NCI-H446 treated with DMSO at 0.1 percent for 48 hours (cell line): ENCODE measurements at regions not wholly inside any gene's neighbourhood (a gene's known extent, or its start where the extent isn't known, plus 50 kb on each side); places are given as distances from the start of the nearest gene placed in this dataset.

Experiments
- DNase-seq: peaks from one replicate; lab custom pipeline; 2025; lab: John Stamatoyannopoulos, UW

DNA sequence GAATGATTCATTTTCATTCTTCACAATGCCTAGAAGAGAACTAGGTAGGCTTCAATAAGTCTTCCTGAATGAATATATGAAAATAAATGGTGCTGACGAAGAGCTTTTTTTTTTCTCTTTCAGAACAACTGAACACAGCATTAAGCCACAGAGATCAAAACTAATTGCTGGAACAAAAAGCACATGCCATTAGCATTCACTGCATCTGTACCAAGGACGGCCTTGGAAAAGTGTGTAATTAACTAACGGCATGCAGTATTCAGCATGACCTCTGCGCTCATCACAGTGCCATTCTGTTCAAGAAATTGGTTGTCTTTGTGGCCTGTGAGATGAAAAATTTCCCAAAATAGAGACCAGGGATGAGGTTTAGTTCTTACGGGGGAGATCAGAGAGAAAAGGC is 99.3 kb downstream of the NUDT12 start:
- no peak for DNase-seq

DNA sequence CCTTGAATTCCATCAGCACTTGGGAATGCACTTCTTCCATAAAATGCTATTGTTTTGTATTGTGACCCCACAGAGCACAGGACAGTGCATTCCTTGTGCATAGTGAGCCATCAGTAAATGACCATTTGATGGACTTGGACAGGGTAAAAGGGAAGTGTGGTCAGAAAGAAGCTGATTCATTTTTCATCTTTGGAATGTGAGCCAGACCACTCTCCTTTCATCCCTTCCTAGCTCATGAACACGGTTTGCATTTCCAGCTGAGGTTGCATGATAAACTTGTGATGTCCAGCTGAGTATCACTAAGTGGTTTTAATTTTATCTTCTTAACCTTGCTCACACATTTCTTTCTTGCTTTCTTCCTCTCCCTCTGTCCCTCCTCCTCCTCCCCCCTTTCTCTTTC is 101.3 kb downstream of the NUDT12 start:
- no peak for DNase-seq

GRCh38 chr5:103458497-103459040 is 104.0 kb downstream of the NUDT12 start:
- DNase-seq: no peak

DNA sequence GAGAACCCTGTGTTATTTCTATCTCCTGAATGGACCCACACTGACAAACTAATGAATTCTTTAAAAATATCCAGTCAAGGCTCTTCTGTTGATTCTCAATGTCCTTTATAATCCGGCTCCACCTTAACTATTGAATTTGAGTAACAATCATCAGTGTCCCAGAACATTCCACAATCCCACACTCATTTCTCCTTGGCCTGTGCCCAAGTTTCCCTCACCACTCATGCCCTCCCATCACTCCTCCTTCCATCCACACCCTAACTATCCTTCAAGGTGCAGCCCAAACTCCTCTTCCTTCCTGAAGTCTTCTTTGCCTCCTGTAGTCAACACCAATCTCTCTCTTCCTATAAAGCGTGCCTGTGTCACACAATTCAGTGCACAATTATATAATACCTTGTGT is 106.1 kb downstream of the NUDT12 start:
- no peak for DNase-seq

DNA sequence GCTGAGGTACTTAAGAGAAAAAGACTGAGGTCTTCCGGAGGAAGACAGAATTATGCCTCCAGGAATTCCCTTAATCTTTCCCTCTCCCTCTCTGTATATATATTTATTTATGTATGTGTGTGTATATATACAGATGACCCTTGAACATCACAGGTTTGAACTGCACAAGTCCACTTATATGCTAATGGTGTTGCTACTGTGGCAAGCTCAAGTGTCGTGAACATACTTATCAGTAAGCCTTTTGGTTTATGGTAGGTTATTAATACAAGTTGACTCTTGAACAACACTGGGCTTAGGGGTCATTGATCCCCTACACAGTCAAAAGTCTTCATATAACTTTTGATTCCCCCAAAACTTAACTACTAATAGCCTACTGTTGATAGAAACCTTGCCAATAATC is 106.8 kb downstream of the NUDT12 start:
- DNase-seq: no peak

DNA sequence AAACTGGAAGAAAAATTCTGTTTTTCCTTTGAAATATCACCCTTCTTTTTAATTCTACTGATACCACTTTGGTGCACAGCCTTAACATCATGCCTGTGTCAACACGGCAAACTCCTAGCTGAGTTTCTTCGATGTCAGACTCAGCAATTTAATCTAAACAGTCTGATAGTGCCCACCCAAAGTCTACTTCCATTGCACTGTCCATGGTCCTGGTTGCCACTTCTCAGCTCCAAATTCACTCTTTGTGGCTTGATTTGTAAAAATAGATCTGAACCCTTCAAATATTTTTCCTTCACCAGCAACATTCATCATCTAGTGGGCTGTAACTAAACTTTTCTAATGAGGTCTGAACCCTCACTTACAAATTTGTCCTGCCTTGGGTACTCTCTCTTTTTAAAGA is 107.8 kb downstream of the NUDT12 start:
- DNase-seq: no peak

- no peak for DNase-seq
Observed at GRCh38 chr5:103452666-103453065, 109.9 kb downstream of the NUDT12 start.

- DNase-seq: no peak
Observed at GRCh38 chr5:103452089-103452488, 110.5 kb downstream of the NUDT12 start.

- no peak for DNase-seq
Observed at GRCh38 chr5:103451261-103451660, 111.3 kb downstream of the NUDT12 start.

DNA sequence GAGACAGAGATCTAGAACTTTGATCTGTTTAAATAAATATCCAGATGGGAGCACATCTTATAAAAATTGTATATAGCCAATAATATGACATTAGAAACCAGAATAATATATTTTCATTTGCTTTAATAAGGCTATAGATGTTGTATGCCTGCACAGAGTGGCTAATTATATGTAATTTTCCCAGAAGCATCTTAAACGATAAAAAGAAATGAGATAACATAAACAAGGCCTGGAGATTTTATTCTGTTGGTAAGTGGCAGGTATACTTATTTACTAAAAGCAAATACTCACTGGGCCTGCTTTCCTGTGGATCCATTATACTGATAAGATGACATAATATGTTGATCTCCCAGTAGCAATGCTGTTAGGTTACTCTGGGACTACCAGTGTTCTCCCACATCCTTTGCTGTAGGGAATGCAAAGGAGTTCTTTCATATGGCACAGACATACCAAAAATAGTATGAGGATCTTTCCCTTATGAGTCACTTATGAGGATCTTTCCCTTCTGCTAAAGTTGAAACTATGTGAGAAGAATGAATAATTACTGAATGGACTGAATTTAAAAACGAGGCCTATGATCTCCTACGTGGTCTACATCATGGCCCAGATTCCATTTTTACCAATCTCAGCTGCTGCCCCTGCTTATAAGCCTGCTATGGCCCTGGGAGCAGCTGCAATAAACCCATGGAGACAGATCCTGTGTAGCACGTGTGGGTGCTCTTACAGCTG is 112.1 kb downstream of the NUDT12 start:
- no peak for DNase-seq

DNA sequence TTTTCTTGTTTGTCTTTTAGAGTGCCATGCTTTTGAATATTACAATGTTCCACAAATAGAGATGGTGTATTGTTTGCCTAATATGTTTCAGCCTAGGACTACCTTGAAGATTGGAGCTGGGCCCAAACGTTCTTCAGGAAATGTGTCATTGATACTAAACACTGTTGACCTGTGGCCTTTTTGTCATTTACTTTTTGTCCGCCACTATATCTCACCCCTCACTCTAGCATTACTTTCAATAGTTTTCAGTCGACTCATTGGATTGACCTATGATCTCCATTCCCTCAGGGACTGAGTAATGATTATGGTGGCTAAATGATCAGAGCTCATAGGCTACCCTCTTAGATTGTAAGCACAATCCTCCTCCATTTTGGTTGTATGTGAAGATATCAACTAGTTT is 115.8 kb downstream of the NUDT12 start:
- DNase-seq: no peak

DNA sequence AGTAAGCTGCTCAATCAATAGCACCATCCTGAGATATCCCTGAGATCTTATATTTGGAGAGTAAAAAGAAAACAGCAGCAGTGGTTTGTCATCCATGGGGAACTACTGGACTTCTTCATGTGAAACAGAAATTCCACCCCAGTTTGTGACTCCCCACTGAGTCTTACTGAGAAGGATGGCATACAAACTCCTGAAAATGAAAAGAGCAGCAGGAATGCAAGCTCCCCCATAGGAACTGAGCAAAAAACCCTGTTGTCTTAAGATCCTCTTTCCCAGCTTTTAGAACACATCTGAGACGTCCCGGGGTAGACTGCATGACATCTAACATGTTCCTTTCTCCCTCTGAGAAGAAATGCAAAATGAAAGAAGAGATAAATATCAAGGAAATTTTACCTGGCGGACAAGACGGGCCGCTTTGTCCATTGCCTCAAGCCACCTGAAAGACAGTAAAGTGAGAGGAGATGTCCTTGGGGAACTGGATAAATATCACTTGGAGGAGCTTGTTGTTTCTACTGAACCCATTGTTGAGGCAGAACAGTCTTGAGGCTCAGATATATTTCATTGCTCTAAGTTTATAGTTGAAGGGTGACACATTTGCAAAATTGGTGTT is 117.1 kb downstream of the NUDT12 start:
- DNase-seq: no peak

DNA sequence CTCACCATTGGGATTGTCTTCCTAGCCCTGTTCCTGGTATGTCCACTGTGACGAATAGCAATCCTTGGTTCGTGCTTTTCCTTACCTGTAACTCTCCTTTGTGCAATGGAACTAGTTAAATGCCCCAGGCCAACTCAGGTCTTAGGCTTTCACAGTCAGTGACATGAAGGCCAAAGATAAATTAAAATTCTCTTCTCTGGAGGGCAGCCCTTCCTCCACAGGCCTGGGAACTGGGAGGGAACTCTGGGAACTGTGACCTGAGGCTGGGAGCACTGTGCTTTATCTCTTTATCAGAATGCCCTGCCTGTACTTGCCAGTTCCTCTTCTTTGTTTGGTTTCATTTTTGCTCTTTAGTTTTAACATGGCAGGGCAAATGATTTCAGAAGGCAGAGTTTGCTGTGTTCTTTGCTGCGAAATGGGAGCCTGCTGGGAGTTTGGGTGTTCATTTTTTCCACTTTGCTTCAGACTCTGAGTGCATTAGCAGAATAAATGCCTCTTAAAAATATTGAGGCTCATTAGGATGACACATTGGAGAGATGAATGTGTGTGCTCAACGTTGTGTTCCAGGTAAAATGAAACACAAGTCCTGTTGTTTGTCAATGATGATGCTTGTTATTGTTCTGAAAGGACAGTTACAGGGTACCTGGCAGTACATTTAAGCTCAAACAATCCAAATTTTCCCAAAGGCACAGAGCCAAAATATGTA is 118.1 kb downstream of the NUDT12 start:
- no peak for DNase-seq

- no peak for DNase-seq
Observed at GRCh38 chr5:103442750-103443149, 119.8 kb downstream of the NUDT12 start.

DNA sequence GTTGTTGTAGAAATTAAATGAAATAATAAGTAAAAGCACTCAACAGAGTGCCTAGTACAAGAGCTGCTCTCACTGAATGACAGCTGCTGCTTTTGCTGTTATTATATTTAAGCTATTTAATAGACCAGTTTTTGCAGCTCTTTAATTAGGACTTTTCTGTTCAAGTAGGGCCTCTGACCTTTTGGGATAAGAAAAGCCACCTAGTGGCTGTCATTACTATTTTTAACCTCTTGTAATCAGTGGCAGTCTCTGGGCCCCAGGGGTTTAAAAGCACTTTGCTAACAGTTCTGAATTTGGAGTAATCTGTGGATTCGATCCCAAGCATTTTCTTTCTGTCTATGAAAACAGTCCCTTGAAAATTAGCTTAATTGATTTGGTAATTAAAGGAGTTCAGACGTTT is 121.1 kb downstream of the NUDT12 start:
- DNase-seq: no peak

GRCh38 chr5:103439007-103439406 is 123.6 kb downstream of the NUDT12 start:
- no peak for DNase-seq

GRCh38 chr5:103436656-103437055 is 125.9 kb downstream of the NUDT12 start:
- DNase-seq: no peak

GRCh38 chr5:103436112-103436511 is 126.5 kb downstream of the NUDT12 start:
- no peak for DNase-seq

- no peak for DNase-seq
Observed at GRCh38 chr5:103435136-103435889, 127.3 kb downstream of the NUDT12 start.

DNA sequence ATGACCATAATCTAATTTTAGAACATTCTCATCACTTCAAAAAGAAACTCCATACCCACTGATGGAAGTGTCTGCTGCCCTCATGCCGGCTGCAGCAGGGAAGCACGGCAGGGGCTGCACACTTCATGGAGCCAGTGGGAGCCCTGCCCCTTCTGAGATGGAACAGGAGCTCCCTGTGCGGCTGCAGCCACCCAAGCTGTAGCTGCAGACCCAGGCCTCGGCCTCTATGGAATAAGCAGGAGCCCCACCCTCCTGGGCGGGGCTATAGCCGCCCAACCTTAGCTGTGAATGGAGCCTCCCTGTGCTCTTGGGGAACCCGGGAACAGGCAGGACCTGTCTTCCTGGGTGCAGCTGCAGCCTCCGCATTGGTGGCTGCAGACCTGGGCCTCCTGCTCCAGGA is 128.5 kb downstream of the NUDT12 start:
- no peak for DNase-seq

DNA sequence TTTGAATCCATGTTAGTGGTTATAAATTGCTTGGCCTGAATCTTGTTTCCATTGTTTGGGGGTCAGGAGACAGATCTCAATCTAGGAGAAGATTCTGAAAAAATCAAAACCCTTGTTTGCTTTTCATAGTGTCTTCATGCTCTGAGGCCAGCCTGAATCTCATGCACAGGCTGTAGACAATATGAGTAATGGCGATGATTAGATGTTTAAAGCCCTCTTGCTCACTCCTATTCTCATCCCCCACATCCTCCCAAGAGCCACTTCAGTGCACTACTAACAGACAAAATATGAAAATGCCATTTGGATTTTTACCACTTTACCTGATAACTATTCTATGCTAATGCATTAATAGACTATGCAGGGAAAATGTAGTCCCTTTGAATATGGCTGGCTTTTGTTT is 129.4 kb downstream of the NUDT12 start:
- no peak for DNase-seq

GRCh38 chr5:103428923-103429322 is 133.7 kb downstream of the NUDT12 start:
- no peak for DNase-seq
